HG02571 (cell line): ENCODE measurements at regions not wholly inside any gene's neighbourhood (a gene's known extent, or its start where the extent isn't known, plus 50 kb on each side); places are given as distances from the start of the nearest gene placed in this dataset.
"Not testable (repeated sequence)": the region's sequence is repeated elsewhere in the genome, so short reads cannot be mapped to it uniquely, and the experiment has no call there.

Experiments used
- ATAC-seq: cut with Tn5 transposase; IDR thresholded peaks from one replicate; pipeline ENCODE4 v1.9.1; 2021; ENCODE audit warnings: mild to moderate bottlenecking, moderate library complexity; ENCODE audit not compliant: unreplicated experiment

- ATAC-seq = no peak
Measured at GRCh38 chr15:47885920-47886319, 168.6 kb downstream of the SEMA6D start.

GRCh38 chr15:47887241-47887800 lies 170.0 kb downstream of the SEMA6D start:
- no peak for ATAC-seq

- ATAC-seq = no peak
Measured at GRCh38 chr15:47888385-47889100, 171.2 kb downstream of the SEMA6D start.

- ATAC-seq = no peak
Measured at GRCh38 chr15:47890397-47891150, 173.3 kb downstream of the SEMA6D start.

- ATAC-seq = no peak
Measured at GRCh38 chr15:47897525-47897924, 180.2 kb downstream of the SEMA6D start.

GRCh38 chr15:47900751-47901150 lies 183.4 kb downstream of the SEMA6D start:
- ATAC-seq = no peak

- no peak for ATAC-seq
Measured at GRCh38 chr15:47903368-47903767, 186.1 kb downstream of the SEMA6D start.

- ATAC-seq = no peak
Measured at GRCh38 chr15:47908486-47908885, 191.2 kb downstream of the SEMA6D start.

- ATAC-seq = no peak
Measured at GRCh38 chr15:47908950-47909670, 191.8 kb downstream of the SEMA6D start.

GRCh38 chr15:47912910-47913309 lies 195.6 kb downstream of the SEMA6D start:
- ATAC-seq = not testable (repeated sequence)

GRCh38 chr15:47917881-47918280 lies 200.6 kb downstream of the SEMA6D start:
- ATAC-seq = no peak

GRCh38 chr15:47918877-47919276 lies 201.6 kb downstream of the SEMA6D start:
- no peak for ATAC-seq

- ATAC-seq = no peak
Measured at GRCh38 chr15:47924381-47924780, 196.4 kb upstream of the SLC24A5 start.

GRCh38 chr15:47929138-47929803 lies 191.5 kb upstream of the SLC24A5 start:
- ATAC-seq = no peak

GRCh38 chr15:47932261-47932660 lies 188.5 kb upstream of the SLC24A5 start:
- ATAC-seq = no peak

GRCh38 chr15:47932951-47933641 lies 187.7 kb upstream of the SLC24A5 start:
- no peak for ATAC-seq

- ATAC-seq = no peak
Measured at GRCh38 chr15:47933865-47934264, 186.9 kb upstream of the SLC24A5 start.

- no peak for ATAC-seq
Measured at GRCh38 chr15:47934342-47934741, 186.4 kb upstream of the SLC24A5 start.

- ATAC-seq = no peak
Measured at GRCh38 chr15:47937834-47938233, 183.0 kb upstream of the SLC24A5 start.

- no peak for ATAC-seq
Measured at GRCh38 chr15:47944637-47945288, 176.0 kb upstream of the SLC24A5 start.
